ENCODE measurements at regions not wholly inside any gene's neighbourhood (a gene's known extent, or its start where the extent isn't known, plus 50 kb on each side); places are given as distances from the start of the nearest gene placed in this dataset.
"Not testable (repeated sequence)": the region's sequence is repeated elsewhere in the genome, so short reads cannot be mapped to it uniquely, and the experiment has no call there.

DNA sequence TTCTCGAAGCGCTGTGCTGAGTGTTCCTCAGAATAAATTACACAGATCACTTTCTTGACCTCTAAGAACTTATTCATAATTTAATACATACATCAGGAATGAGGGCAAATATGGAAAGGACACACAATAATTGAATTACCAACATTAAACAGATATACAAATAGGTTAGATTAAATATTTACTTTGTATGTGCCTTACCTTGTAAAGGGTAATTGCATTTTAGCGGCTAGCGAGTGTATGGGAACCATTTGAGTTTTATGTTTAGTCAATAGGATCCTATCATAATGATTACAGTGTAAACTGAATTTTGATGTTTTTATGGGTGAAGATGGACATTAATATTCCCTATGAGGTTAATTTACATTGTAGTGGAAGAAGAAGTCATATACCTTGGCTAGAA is 1187.1 kb upstream of the WWC1 start:
- DNase-seq, result no peak

DNA sequence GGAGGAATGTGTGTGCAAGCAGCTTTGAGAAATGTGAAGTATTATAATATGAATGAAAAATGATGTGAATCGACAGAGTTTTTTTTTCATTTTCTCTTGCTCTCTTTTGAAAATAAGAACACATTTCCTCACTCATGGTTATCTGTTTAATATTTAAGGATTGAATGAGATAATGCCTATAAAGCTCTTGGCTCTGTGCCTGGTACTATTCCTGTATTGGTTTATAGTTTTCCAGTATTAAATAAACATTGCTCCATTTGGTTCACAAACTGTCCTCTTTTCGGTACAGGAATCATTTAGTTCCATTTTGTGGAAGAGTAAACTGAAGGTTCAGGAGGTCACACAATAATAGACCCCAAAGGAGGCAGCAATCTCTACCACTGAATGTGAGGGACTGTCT is 1185.5 kb upstream of the WWC1 start:
- peak; percentile 31 for DNase-seq

DNA sequence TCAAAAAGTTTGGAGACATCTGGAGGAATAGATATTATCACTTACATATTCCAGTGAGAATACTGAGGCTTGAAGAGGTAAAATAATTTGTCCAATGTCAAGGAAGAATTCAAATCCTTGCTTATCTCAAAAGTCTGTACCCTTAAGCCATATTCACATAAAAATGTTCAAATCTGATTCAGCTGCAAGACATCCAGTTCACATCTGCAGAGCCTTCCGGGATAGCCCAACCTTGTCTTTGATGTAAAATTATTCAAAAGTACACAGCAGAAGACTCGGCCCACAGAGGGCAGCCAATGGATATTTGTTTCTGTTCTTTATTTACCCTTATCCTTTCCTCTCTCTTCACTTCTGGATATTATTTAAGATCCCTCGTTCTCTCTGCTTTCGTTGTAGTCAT is 1183.8 kb upstream of the WWC1 start:
- DNase-seq, result no peak

DNA sequence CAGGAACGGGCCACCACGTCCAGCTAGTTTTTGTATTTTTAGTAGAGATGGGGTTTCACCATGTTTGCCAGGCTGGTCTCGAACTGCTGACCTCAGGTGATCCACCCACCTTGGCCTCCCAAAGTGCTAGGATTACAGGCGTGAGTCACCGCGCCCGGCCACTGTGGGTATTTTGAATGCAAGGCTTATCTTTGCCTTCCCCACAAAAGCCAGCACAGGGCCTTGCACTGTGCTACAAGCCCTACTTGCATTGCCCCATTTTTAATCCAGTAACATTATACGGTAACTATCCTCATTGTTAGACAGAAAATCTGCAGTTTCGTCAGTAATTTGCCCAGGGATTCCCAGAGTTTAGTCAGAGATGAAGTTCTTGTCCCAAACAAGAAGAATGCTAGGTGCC is 1183.2 kb upstream of the WWC1 start:
- DNase-seq, result not testable (repeated sequence)

DNA sequence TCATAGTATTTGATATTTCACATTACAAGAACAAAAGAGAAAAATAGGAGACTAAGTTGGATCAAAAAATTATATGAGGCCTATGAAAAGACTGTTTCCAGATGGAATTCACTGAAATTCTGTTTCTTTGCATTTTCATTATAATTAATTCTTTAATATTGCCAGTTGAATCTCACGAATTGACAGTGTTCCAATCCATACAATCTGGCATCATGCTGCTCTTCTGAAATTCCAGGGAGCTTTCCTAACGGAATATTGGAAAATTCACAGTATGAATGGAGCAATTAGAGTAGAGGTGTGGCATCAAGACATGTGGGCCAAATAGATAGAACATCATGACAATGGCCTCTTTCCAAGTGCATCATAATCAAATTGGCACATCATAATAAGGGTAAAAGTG is 1178.9 kb upstream of the WWC1 start:
- DNase-seq, result no peak

DNA sequence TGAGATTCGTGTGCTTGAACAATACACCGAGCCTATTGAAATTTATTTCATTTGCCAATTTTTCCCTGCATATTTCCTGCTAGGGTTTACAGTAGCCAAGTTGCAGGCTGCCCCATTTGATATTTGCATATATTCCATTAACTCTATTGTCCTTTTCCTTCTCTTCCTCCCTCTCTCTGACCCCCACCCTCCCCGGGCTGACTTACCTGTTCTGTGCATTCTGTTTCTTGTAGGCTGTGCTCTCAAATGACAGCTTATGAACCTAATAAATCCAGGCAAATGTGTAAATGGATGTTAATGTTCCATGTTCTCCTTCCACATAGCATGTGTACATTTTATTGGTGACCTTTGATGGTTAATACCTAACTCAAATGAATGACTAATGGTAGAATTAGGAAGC is 1169.2 kb upstream of the WWC1 start:
- DNase-seq, result no peak

DNA sequence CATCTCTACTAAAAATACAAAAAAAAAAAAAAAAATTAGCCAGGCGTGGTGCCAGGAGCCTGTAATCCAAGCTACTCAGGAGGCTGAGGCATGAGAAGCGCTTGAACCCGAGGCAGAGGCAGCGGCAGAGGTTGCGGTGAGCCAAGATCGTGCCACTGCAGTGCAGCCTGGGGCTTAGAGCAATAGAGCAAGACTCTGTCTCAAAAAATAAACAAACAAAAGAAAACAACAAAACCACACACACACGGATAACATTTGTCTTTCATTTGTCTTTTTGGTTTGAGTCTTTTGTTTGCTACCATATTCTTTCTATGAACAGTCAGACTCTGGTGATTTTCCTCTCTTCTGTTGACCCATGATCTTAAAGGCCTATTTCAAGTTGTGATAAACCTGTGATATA is 1168.3 kb upstream of the WWC1 start:
- no peak for DNase-seq

DNA sequence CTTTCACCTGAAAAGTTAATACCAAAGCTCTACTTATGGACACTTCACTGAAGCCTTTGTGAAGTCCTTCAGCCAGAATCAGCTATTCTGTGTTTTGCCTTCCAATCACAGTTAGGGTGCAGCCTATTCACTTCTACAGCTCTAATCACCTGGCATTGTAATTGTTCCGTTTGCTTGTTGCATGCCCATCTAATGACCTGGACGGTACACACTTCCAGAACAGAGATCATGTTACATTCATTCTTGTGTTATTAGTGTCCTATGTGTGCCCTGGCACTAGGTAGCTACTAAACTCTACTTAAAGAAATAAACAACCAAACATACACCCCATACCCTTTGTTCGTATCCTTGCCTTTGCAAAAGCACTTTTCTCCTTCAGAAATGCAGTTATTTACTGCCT is 1162.9 kb upstream of the WWC1 start:
- no peak for DNase-seq

DNA sequence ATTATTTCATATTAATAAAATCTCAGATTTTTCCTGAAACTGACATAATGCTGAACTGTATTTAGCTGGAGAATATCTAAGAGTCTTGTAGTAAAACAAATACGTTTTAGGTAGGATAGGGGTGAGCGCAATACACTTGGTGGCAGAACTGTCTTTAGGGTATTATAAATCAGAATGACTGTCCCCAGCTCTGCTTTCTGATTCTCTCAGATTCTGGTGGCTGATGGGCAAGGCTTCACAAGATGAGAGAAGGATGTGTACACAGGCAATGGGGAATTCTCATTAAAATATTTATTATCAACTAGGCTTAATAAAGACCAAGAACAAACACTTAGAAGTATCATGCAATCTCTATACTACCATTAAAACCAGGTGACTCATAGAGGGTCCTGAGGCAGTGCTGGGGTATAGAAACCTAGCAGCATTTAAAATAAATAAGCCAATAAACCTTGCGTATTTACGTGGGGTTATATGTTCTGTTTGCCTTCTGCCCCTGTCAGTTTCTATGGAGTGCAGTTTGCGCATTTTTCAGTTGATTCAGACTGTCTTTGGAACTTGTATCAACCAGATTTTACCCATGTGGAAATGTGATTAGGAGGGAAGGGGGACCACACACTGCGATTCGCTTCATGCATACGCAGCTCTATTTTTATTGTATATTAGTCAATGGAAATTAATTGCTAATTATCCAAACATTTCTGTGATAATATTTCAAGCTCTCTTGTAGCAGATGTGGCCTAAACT is 1150.7 kb upstream of the WWC1 start:
- DNase-seq, result no peak

DNA sequence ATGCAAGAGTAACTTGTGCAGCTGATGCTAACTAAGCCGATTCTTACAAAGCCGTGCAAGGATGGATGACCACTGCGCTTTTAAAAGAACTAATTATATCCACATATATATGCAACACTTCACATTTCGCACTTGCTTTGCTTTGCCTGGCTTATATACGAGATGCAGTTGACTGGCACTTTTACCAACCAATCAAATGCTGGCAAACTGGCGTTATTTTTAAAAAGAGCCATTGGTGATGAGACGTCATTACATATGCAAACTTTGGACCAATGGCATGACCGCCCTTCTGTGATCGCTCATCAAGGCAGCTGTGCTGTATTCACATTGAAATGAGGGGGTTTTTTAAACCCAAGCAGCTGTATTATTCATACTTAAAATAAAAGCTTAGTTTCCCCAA is 1147.7 kb upstream of the WWC1 start:
- DNase-seq, result no peak

DNA sequence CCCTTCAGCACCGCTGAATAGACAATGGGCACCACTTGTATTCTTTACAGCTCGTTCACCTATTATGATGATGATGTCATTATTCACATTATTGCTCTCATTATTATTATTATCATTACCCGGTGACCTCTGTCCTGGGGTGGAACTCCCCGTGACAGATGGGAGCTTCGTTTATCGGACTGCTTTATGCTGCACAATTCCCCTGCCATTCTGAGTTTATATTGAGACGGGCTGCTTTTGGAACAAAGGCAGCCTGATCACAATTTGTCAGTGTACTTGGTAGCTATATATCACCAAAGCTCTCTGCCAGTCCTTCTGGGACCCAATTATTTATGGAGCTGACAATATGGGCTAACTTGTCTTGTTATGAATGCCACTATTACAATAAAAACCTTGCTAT is 1145.6 kb upstream of the WWC1 start:
- no peak for DNase-seq

DNA sequence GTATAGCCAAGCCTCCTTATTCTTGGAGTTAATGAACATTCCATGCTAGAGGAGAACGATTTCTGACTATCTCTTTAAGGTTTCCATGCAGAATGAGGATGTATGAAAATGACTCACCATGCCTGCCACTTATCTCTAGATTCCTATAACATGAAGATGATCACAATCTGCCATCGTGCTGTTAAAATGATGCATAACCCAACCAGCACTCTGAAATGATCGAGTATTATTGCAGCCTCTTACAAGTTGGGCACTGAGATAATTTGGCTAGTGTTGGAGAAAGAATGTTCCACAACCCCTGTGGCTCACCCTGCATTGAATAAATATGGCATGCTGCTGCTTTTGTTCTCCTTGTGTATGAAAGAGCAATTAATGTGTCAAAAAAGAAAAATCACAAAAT is 1143.6 kb upstream of the WWC1 start:
- DNase-seq, result no peak

DNA sequence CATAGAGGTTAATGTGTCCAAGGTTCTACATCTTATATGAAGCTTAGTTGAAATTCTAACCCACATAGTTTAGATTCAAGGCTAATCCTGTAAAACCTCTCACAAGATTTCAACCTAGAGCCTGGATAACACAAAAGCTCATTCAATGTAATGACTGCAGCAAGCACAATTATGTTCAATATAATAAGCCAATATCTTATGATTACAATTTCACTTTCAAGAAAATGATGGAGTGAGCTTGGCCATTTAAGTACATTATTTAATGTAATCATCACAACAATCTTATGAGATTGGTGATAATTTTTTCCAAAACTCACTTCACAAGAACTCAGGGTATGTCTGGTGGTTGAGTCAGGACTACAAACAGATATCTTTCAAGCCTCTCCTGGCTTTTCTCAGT is 1140.8 kb upstream of the WWC1 start:
- DNase-seq, result no peak

DNA sequence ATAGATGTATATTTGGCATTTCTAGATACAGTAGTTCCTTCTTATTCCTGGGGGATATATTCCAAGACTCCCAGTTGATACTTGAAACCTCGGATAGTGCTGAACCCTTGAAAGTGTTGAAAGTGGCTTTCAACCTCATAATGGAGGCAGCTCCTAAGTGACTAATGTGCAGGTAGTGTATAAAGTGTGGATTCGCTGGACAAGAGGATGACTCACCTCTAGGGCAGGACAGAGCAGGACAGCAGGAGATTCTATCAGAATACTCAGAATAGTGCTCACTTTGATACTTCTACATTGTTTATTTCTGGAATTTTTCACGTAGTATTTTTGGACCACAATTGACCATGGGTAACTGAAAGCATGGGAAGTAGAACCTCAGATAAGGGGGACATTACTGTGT is 1138.9 kb upstream of the WWC1 start:
- no peak for DNase-seq

DNA sequence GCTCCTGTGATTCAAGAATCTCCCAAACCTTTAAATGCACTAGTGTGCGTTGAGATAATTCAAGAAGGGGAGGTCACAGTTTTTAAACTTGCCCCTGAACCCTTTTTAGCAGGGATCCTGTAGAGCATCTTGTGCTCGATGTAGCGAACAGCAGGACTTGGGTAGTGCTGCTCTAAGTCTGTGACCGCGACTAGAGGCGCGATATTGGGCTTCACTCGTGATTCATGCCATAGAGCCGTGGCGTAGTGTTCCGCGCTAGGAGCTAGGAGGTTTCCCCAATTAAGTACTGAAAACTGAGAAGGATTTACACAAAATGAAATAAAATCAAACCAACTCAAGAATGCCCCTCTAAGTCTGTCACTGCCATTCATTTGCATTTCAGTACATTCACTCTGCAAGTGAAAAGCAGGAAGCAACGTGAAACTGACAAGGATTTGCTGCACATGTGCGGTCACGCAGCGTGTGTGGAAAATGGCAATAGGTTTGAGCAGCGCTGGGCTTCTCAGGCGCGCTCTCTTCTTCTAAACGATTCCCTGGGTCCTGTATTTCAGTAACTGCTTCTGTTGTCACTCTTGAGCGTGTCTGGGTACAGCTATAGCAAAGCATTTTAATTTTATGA is 1135.9 kb upstream of the WWC1 start:
- no peak for DNase-seq

DNA sequence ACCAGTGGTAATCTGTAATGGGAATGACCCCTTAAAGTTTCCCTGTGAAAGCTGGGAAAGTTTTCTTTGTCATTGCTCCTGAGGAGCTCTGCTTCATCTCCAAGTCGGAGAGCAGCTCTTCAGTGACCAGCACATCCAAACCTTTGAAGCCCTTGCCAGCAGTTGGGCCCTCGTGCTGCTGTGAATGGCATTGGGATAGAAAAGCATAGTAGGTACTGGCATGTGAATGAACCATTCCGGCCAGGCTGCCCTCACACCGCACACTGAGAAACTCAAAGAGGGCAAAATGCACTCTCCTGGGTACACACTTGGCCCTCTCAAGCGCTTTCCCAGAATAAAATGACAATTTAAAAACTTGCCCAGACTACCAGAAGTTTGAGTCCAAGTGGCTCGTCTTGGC is 1135.0 kb upstream of the WWC1 start:
- DNase-seq, result no peak

DNA sequence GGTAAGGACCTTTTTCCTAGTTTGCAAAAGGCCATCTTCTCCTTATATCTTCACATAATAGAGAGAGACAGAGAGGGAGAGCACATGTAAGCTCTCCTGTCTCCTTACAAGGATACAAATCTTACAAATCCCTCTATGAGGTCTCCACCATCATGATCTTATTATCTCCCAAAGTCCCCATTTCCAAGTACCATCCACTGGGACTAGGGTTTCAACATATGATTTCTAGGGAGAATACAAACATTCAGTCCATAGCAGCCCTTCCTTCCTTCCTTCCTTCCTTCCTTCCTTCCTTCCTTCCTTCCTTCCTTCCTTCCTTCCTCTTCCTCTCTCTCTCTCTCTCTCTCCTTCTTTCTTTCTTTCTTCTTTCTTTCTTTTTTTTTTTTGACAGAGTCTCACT is 1132.9 kb upstream of the WWC1 start:
- no peak for DNase-seq

DNA sequence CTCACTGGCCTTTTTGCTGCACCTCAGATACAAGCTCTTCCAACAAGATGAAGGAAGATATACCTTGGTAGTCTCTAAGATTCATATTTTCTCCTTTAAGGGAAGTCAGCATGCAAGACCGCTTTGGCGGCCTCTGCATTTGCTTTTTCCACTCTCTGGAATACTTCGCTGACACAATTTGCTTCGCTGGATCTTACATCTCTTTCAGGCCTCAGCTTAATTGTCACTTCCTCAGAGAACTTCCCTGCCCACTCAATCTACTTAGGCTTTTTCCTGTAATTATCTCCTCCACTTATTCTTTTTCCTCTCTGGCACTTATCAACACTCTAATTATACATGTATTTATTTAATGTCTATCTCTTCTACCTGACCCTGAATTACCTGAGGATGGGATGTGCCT is 1131.1 kb upstream of the WWC1 start:
- DNase-seq, result no peak

DNA sequence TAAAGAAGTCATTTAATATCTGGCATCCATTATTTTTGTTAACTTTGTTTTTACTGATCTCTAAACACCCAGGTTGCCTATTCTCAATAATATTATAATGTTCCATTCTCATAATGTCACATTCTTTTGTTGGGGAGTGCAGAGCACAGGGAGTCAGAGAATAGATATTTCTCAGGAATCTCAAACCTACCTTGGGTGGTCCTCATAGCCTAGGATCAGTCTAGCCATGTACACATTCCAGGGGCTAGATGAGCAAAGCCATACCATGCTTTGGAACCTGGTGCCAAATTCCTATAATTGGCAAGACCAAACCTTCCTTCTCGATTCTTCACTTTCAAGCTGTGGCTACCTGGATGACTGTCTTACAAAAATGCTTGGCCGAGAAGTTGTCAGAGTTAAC is 1124.7 kb upstream of the WWC1 start:
- no peak for DNase-seq

DNA sequence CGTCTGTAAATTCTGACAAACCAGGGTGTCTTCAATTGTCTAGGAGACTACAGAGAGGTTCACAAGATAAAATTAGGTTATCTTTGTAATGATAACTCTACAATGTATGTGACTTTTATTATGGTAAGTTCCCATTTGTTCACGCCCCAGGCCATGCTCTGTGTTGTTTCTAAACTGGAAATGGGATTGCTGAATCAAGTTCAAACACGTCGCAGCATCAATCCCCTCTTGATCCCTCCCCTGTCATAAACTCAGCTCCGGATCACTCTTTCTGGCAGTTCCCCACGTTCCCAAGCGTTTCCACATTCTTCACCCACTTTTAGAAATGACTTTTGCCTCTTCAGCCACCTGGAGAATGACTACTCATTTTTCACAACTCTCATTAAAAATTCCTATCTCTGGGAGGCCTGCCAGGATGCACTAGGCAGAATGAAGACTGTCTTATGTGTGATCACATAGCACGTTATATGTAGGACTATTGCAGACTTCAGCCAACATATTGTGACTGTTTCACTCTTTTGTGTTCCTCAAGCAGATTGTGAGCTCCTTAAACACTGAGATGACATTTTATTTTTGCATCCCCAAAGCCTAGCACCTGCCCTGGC is 1124.2 kb upstream of the WWC1 start:
- no peak for DNase-seq

DNA sequence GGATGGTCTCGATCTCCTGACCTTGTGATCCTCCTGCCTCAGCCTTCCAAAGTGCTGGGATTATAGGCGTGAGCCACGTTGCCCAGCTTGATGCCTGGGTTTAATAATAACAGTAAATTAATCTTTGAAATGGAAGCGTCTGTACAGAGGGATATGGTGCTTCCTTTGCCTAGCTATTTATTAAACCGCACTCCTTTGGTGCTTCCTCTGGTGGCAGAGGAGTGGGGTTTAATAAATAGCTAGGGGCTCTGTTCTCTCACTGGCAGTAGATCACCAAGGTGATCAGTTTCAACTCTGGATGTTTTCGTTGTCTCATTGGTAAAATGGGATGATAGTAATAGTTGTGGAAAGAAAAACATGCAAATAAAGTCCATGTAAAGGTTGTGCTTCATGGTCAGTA is 1122.5 kb upstream of the WWC1 start:
- DNase-seq, result no peak

DNA sequence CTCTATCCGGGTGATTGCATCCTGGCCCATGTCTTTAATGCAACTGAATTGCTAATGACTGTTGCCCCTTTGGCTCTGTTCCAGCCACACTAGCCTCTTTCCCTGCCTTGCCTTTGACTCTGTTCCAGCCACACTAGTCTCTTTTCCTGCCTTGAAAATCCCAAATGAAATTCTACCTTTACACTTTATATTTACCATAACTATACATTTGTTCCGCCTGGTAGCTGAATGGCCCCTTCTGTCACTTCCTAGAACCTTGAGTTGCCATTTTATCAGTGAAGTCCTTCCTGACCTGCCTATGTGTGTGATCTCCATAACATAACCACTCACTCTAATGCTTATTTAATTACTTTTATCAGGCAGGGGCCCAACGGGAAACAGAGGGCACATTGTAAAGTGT is 1120.4 kb upstream of the WWC1 start:
- no peak for DNase-seq

DNA sequence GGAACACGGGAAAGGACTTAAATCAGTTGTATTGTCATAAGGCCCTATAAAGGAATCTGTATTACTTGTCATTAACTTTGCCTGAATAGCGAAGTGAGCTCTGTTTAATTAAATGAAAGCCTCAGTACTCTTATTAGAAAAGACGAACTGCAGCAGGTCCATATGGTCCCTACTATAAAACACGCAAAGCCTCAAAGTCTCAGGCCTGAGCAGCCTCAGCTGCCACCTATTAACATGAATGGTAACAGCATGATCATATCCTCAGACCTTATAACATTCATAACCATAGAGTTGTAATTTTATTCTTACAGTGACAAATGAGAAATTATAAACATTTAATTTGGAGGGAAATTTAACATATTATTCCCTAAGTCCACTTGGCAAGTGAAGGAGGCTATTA is 1113.7 kb upstream of the WWC1 start:
- DNase-seq, result no peak

DNA sequence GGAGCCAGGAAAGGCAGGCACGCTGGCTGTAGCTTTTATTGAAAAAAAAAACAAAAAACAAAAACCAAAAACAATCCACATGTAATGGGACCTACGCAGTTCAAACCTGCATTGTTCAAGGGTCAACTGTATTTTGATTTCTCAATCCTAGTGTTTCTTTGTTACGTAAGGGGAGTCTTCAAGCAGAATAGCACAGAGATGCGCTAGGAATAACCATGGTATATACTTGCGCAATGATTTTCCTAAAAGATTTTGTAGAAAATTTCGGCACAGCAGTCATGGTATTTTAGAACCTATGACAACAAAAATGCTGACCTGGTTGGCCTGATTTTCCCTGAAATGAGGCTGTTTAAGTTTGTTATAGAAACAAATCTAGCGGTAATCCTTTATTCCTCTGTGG is 1110.5 kb upstream of the WWC1 start:
- no peak for DNase-seq
